ENCODE measurements at regions not wholly inside any gene's neighbourhood (a gene's known extent, or its start where the extent isn't known, plus 50 kb on each side); places are given as distances from the start of the nearest gene placed in this dataset.

DNA sequence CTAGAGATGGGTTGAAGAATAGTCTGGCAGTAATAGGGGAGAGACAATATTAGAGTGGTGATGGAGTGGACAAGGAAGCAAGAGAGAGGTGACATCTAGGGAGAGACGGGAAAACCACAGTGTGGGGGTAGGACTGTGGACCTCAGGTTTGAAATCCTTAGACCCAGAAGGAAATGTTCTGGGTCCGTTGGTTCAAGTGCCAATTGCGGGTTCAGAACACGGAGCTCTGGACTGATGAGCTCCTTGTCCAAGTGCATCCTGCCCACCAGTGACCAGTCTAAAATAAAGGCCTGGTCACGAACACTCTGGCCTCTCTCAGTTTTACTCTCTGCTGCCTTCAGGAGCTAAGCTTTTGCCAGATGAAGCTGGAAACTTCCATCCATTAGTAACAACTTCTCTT is 174.0 kb downstream of the LINC00237 start:
- no peak overlapping the region for H3K4me2 ChIP-seq (ENCODE audit: insufficient read depth, low read length)
- TF ChIP-seq PRMT5 (CRISPR knock-in tag; IDR thresholded peaks at IDR 0.05) (no peak), RBM22 (IDR thresholded peaks at IDR 0.05; ENCODE audit: low read depth, low read length, poor library complexity, severe bottlenecking) (no peak), KHSRP (IDR thresholded peaks at IDR 0.05) (no peak), DNMT1 (IDR thresholded peaks at IDR 0.05) (no peak), RNF2 (IDR thresholded peaks at IDR 0.05) (no peak), USF2 (CRISPR knock-in tag; IDR thresholded peaks at IDR 0.05) (no peak), ETS2 (tag; IDR thresholded peaks at IDR 0.05; ENCODE audit: borderline replicate concordance, poor library complexity, severe bottlenecking) (no peak), PTTG1 (tag; IDR thresholded peaks at IDR 0.05; ENCODE audit: low read depth) (no peak), WHSC1 (IDR thresholded peaks at IDR 0.05; ENCODE audit: low read length) (no peak)
- H4K20me1 ChIP-seq (replicated peaks; ENCODE audit: control insufficient read depth, insufficient read depth, low read length) = no peaks in the 10 kb centered on the region
- ChIA-PET POLR2A (interaction anchor here (0.6 to 1.1 kb wide), 2 partner anchors 15 to 1029 kb away, joined by 3 read pairs; no protein-coding TSS in a partner anchor), CTCF (ENCODE audit: low intra/inter-chr PET ratio) (no interaction called here)
- DNase-seq (ENCODE audit: extremely low read depth in 1 of 4, low spot score in 3 of 4) (no peak), ATAC-seq (no peak), FAIRE-seq (no peak)
- no peaks in the 10 kb centered on the region for H3K4me1 ChIP-seq (replicated peaks in 1 of 2; ENCODE audit: control insufficient read depth in 2 of 2, insufficient read depth in 2 of 2, low read length in 2 of 2)
- no peak overlapping the region for H3K4me3 ChIP-seq
- H3K27me3 ChIP-seq (ENCODE audit: control insufficient read depth in 2 of 2, insufficient read depth in 2 of 2, low read length in 2 of 2) = peaks cover 4% of the 10 kb centered on the region in 2 experiments; a peak in 3 of 5 replicates
- in situ Hi-C loops (cut with MboI) = no loop called here
- H3K36me3 ChIP-seq (ENCODE audit: control insufficient read depth, insufficient read depth, low read length) = no peaks in the 10 kb centered on the region
- no peaks in the 10 kb centered on the region for H3K9me1 ChIP-seq (ENCODE audit: control insufficient read depth, insufficient read depth, low read length)
- no peak overlapping the region for H3K27ac ChIP-seq (ENCODE audit: extremely low read depth, low read depth, low read length)
- H3K9ac ChIP-seq (ENCODE audit: insufficient read depth in 1 of 2, low read depth in 2 of 2, low read length in 2 of 2) = no peak overlapping the region
- H2AFZ ChIP-seq (ENCODE audit: low read depth, low read length) = no peak overlapping the region
- WGBS (ENCODE audit: insufficient coverage, low coverage, missing lambda C conversion rate) = 3% methylated on average over 5 of the region's 5 CpGs
- intact Hi-C loops (cut with micrococcal nuclease) = no loop called here
- no peaks in the 10 kb centered on the region for H3K9me3 ChIP-seq (replicated peaks; ENCODE audit: control insufficient read depth, insufficient read depth, low read depth, low read length)
- H3K79me2 ChIP-seq (ENCODE audit: control insufficient read depth, insufficient read depth, low read length) = no peaks in the 10 kb centered on the region
- no TSS peak for BruUV-seq (replicated peaks)

Data from K562 (cell line).